GM19239 (cell line): ENCODE measurements at regions not wholly inside any gene's neighbourhood (a gene's known extent, or its start where the extent isn't known, plus 50 kb on each side); places are given as distances from the start of the nearest gene placed in this dataset.
A peak's percentile ranks its signal among the peaks of the same experiment; 100 is the strongest.
"Not testable (repeated sequence)": the region's sequence is repeated elsewhere in the genome, so short reads cannot be mapped to it uniquely, and the experiment has no call there.

Source experiments
- DNase-seq: peaks from one replicate; pipeline ENCODE4 v3.0.0; 2011; ENCODE audit warnings: low spot score; ENCODE audit not compliant: insufficient read length
- FAIRE-seq: peaks from 2 replicates; lab custom pipeline; 2011; peaks lifted over from hg19 to GRCh38; lab: Jason Lieb, UNC

GRCh38 chr12:89289720-89290119 lies 62.6 kb downstream of the DUSP6 start:
- DNase-seq (no peak), FAIRE-seq (no peak)

GRCh38 chr12:89288959-89289358 lies 63.3 kb downstream of the DUSP6 start:
- FAIRE-seq = no peak
- DNase-seq = no peak

- no peak for DNase-seq
- FAIRE-seq = no peak
Observed at GRCh38 chr12:89286501-89286900, 65.8 kb downstream of the DUSP6 start.

GRCh38 chr12:89281539-89281867 lies 70.8 kb downstream of the DUSP6 start:
- DNase-seq (no peak), FAIRE-seq (no peak)

GRCh38 chr12:89280833-89281538 lies 71.3 kb downstream of the DUSP6 start:
- DNase-seq = no peak
- FAIRE-seq = peak; percentile 31

- FAIRE-seq (no peak), DNase-seq (no peak)
Observed at GRCh38 chr12:89279499-89279898, 72.8 kb downstream of the DUSP6 start.

- DNase-seq (no peak), FAIRE-seq (no peak)
Observed at GRCh38 chr12:89278862-89279261, 73.4 kb downstream of the DUSP6 start.

GRCh38 chr12:89278169-89278568 lies 74.1 kb downstream of the DUSP6 start:
- FAIRE-seq = no peak
- no peak for DNase-seq

GRCh38 chr12:89276860-89277259 lies 75.4 kb downstream of the DUSP6 start:
- FAIRE-seq = no peak
- DNase-seq = no peak

- FAIRE-seq (no peak), DNase-seq (no peak)
Observed at GRCh38 chr12:89273525-89273924, 78.8 kb downstream of the DUSP6 start.

GRCh38 chr12:89270548-89270947 lies 81.8 kb downstream of the DUSP6 start:
- DNase-seq = no peak
- no peak for FAIRE-seq

- DNase-seq (no peak), FAIRE-seq (no peak)
Observed at GRCh38 chr12:89269174-89269573, 83.1 kb downstream of the DUSP6 start.

GRCh38 chr12:89267404-89267803 lies 84.9 kb downstream of the DUSP6 start:
- FAIRE-seq (no peak), DNase-seq (no peak)

- not testable (repeated sequence) for DNase-seq, FAIRE-seq
Observed at GRCh38 chr12:89266574-89267188, 85.6 kb downstream of the DUSP6 start.

GRCh38 chr12:89264837-89265236 lies 87.5 kb downstream of the DUSP6 start:
- no peak for DNase-seq
- no peak for FAIRE-seq

GRCh38 chr12:89263900-89264299 lies 88.4 kb downstream of the DUSP6 start:
- FAIRE-seq (no peak), DNase-seq (no peak)

- DNase-seq (no peak), FAIRE-seq (no peak)
Observed at GRCh38 chr12:89262855-89263552, 89.3 kb downstream of the DUSP6 start.

- DNase-seq (no peak), FAIRE-seq (no peak)
Observed at GRCh38 chr12:89261982-89262381, 90.3 kb downstream of the DUSP6 start.

- DNase-seq (no peak), FAIRE-seq (no peak)
Observed at GRCh38 chr12:89260841-89261637, 91.3 kb downstream of the DUSP6 start.

GRCh38 chr12:89259821-89260220 lies 92.5 kb downstream of the DUSP6 start:
- DNase-seq = no peak
- FAIRE-seq = no peak
